Activated naive CD4-positive, alpha-beta T cell treated with anti-CD3 and anti-CD28 coated beads for 36 hours (primary cell): ENCODE measurements at regions not wholly inside any gene's neighbourhood (a gene's known extent, or its start where the extent isn't known, plus 50 kb on each side); places are given as distances from the start of the nearest gene placed in this dataset.

Experiments used
- CTCF ChIA-PET: fragments of 350-600 bp; sonication (Branson Sonifier 250); formaldehyde crosslinking; loops from one replicate; lab custom pipeline; 2021; ENCODE audit warnings: antibody characterized with exemption; lab: Charles Lee
- DNase-seq: peaks from one replicate; pipeline ENCODE4 v3.0.0-alpha.2; 2020
- H3K27ac Mint-ChIP-seq: one replicate; pipeline ENCODE4 v1.8.0; 2021; ENCODE audit warnings: mild to moderate bottlenecking, mixed read lengths
- H3K27me3 Mint-ChIP-seq: one replicate; pipeline ENCODE4 v1.8.0; 2021; ENCODE audit warnings: low read depth, mixed read lengths
- H3K36me3 Mint-ChIP-seq: one replicate; pipeline ENCODE4 v1.8.0; 2021; ENCODE audit warnings: low read depth, mixed read lengths
- H3K4me1 Mint-ChIP-seq: one replicate; pipeline ENCODE4 v1.8.0; 2021; ENCODE audit warnings: low read depth, mixed read lengths
- H3K4me3 Mint-ChIP-seq: one replicate; pipeline ENCODE4 v1.8.0; 2021; ENCODE audit warnings: mild to moderate bottlenecking, moderate library complexity, mixed read lengths
- H3K9me3 Mint-ChIP-seq: one replicate; pipeline ENCODE4 v1.8.0; 2021; ENCODE audit warnings: mixed read lengths
- intact Hi-C: fragments of 100-400 bp; cut with micrococcal nuclease; formaldehyde crosslinking; loops from one replicate; pipeline ENCODE4 v1.15.1; 2023

DNA sequence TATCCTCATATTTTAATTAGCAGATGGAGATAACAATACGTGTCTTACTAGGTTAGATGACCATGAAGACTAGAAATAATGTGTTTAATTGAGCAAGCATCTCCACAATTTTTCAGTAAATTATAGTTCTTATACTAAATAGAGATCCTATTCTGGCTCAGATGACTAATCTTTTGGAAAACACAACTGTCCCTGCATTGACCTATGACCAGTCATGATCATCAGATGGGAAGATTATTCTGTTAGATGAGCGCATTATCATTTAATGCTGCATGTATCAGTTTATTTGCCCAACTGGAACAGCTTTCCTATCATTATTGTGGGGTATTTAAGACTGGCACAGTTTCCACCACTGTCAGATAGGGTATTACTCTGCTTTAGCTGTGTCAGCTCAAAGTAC, 185.5 kb downstream of the MOXD1 start:
- Mint-ChIP-seq H3K4me3 (no peak overlapping the region), H3K4me1 (no peaks in the 10 kb centered on the region), H3K27me3 (peaks cover 7% of the 10 kb centered on the region), H3K36me3 (no peaks in the 10 kb centered on the region), H3K27ac (no peak overlapping the region), H3K9me3 (no peaks in the 10 kb centered on the region)
- intact Hi-C loops = no loop called here
- CTCF ChIA-PET = interaction anchor here (1.2 kb wide), 2 partner anchors 15 to 290 kb away, joined by 3 to 5 read pairs; no protein-coding TSS in a partner anchor
- no peak for DNase-seq

DNA sequence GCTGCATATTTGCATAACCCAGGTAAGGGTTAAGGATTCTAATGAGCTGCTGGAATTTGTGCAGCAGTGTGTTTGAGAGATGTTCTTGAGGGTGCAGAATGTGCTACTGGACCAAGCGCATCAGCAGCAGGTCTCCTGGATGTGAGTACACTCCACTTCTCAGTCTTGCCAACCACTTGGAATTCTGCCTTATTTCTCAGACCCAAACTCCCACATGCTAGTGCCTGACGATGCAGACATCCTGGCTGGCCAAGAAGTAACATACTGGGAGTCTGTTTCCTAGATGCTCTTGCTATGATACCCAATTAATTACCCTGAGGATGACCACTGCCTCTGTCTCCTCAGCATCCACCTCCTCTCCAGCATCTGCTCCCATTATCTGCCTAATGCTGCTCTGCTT, 186.6 kb downstream of the MOXD1 start:
- intact Hi-C loops = no loop called here
- Mint-ChIP-seq H3K27ac (no peak overlapping the region), H3K9me3 (no peaks in the 10 kb centered on the region), H3K4me1 (no peaks in the 10 kb centered on the region), H3K36me3 (no peaks in the 10 kb centered on the region), H3K4me3 (no peak overlapping the region), H3K27me3 (peaks cover 7% of the 10 kb centered on the region)
- no peak for DNase-seq
- CTCF ChIA-PET = no interaction called here

DNA sequence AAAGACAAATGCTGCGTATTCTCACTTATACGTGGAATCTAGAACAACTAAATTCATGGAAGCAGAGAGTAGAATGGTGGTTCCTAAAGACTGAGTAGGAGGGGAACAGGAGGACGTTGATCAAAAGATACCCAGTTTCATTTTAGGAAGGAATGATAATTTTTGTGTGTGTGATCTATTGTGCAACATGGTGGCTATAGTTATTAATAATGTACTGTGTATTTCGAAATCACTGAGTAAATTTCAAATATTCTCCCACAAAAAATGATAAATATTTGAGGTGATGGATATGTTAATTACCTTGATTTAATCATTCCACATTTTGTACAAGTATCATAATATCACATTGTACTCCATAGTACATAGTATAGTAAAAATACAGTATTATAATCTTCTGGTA, 187.5 kb downstream of the MOXD1 start:
- no peaks in the 10 kb centered on the region for H3K36me3 Mint-ChIP-seq
- intact Hi-C loops = no loop called here
- H3K4me1 Mint-ChIP-seq = no peaks in the 10 kb centered on the region
- DNase-seq = no peak
- H3K27me3 Mint-ChIP-seq = peaks cover 7% of the 10 kb centered on the region
- no peak overlapping the region for H3K4me3 Mint-ChIP-seq
- CTCF ChIA-PET = no interaction called here
- H3K9me3 Mint-ChIP-seq = no peaks in the 10 kb centered on the region
- H3K27ac Mint-ChIP-seq = no peak overlapping the region

GRCh38 chr6:132213191-132213590, 188.1 kb downstream of the MOXD1 start:
- CTCF ChIA-PET = no interaction called here
- Mint-ChIP-seq H3K36me3 (no peaks in the 10 kb centered on the region), H3K27me3 (peaks cover 9% of the 10 kb centered on the region)

GRCh38 chr6:132210886-132211563, 190.2 kb downstream of the MOXD1 start:
- CTCF ChIA-PET = interaction anchor here (1.5 kb wide), 1 partner anchor 288 kb away, joined by 3 read pairs; no protein-coding TSS in a partner anchor
- Mint-ChIP-seq H3K27ac (no peak overlapping the region), H3K4me1 (no peaks in the 10 kb centered on the region), H3K27me3 (peaks cover 16% of the 10 kb centered on the region), H3K9me3 (no peaks in the 10 kb centered on the region), H3K4me3 (no peak overlapping the region), H3K36me3 (no peaks in the 10 kb centered on the region)
- intact Hi-C loops = no loop called here
- DNase-seq = no peak

More at GRCh38 chr6:132213191-132213590, 188.1 kb downstream of the MOXD1 start:
- Mint-ChIP-seq H3K27ac (no peak overlapping the region), H3K9me3 (no peaks in the 10 kb centered on the region), H3K4me3 (no peak overlapping the region), H3K4me1 (no peaks in the 10 kb centered on the region)
- DNase-seq = no peak
- intact Hi-C loops = no loop called here

DNA sequence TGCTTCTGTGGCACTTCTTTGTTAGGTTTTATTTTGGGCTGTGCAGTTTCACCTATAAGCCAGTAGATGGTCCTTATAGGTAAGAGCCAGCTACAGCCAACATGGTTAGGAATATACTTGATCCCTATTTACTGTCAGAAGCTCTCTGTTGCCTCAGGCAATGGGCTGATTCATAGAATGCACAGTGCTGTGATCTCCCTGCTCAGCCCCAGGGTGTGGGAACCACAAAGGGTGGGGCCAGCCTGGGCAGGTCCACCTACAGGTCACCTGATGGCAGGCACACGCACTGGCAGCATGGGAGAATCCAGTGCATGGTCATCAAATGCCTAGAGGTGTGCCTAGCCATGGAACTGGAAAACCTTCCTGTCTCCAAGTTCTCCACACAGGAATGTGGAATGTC, 191.9 kb downstream of the MOXD1 start:
- Mint-ChIP-seq H3K4me1 (no peaks in the 10 kb centered on the region), H3K36me3 (no peaks in the 10 kb centered on the region), H3K27ac (no peak overlapping the region), H3K4me3 (no peak overlapping the region), H3K9me3 (no peaks in the 10 kb centered on the region), H3K27me3 (peaks cover 9% of the 10 kb centered on the region)
- intact Hi-C loops = no loop called here
- DNase-seq = no peak
- CTCF ChIA-PET = no interaction called here

- Mint-ChIP-seq H3K27ac (no peak overlapping the region), H3K9me3 (no peaks in the 10 kb centered on the region), H3K36me3 (no peaks in the 10 kb centered on the region), H3K4me1 (no peaks in the 10 kb centered on the region), H3K27me3 (peaks cover 9% of the 10 kb centered on the region), H3K4me3 (no peak overlapping the region)
- intact Hi-C loops = no loop called here
- CTCF ChIA-PET = no interaction called here
- no peak for DNase-seq
Observed at GRCh38 chr6:132207991-132208390, 193.3 kb downstream of the MOXD1 start.

GRCh38 chr6:132205946-132206345, 195.3 kb downstream of the MOXD1 start:
- intact Hi-C loops = no loop called here
- H3K4me1 Mint-ChIP-seq = no peaks in the 10 kb centered on the region
- DNase-seq = no peak
- no peaks in the 10 kb centered on the region for H3K36me3 Mint-ChIP-seq
- CTCF ChIA-PET = no interaction called here
- no peak overlapping the region for H3K4me3 Mint-ChIP-seq
- no peaks in the 10 kb centered on the region for H3K9me3 Mint-ChIP-seq
- H3K27ac Mint-ChIP-seq = no peak overlapping the region
- H3K27me3 Mint-ChIP-seq = peaks cover 9% of the 10 kb centered on the region

- intact Hi-C loops = no loop called here
- H3K27ac Mint-ChIP-seq = no peak overlapping the region
- peaks cover 9% of the 10 kb centered on the region for H3K27me3 Mint-ChIP-seq
- no peaks in the 10 kb centered on the region for H3K36me3 Mint-ChIP-seq
- no peaks in the 10 kb centered on the region for H3K9me3 Mint-ChIP-seq
- H3K4me3 Mint-ChIP-seq = no peak overlapping the region
- DNase-seq = no peak
- CTCF ChIA-PET = no interaction called here
- H3K4me1 Mint-ChIP-seq = no peaks in the 10 kb centered on the region
Observed at GRCh38 chr6:132204591-132204990, 196.7 kb downstream of the MOXD1 start.

GRCh38 chr6:132202574-132202973, 198.7 kb downstream of the MOXD1 start:
- Mint-ChIP-seq H3K27me3 (peaks cover 6% of the 10 kb centered on the region), H3K9me3 (no peaks in the 10 kb centered on the region), H3K36me3 (no peaks in the 10 kb centered on the region), H3K4me1 (no peaks in the 10 kb centered on the region), H3K27ac (no peak overlapping the region), H3K4me3 (no peak overlapping the region)
- CTCF ChIA-PET = no interaction called here
- intact Hi-C loops = no loop called here
- no peak for DNase-seq

GRCh38 chr6:132199343-132199742, 201.9 kb downstream of the MOXD1 start:
- no peaks in the 10 kb centered on the region for H3K9me3 Mint-ChIP-seq
- no peak overlapping the region for H3K27ac Mint-ChIP-seq
- no peak overlapping the region for H3K4me3 Mint-ChIP-seq

DNA sequence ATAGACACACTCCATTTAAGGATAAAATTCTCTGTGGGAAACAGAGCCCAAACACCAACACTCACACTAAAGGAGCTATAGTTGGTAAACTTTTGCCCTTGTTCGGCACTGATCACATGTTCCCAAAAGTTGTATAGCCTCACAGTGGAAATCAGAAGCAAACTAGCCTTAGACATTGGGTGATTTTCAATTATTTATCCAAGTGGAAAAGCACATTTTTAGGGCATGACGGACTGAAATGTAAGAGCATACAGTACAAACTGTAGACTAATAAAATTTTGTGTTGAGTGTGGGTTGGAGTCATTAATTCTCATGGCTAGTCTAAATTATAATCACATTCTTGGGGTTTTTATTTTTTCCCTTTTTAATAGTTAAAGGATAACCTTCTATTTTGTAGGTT, 202.4 kb downstream of the MOXD1 start:
- no peak overlapping the region for H3K27ac Mint-ChIP-seq
- no peaks in the 10 kb centered on the region for H3K36me3 Mint-ChIP-seq
- DNase-seq = no peak
- no peaks in the 10 kb centered on the region for H3K9me3 Mint-ChIP-seq
- CTCF ChIA-PET = no interaction called here
- H3K27me3 Mint-ChIP-seq = no peaks in the 10 kb centered on the region
- no peak overlapping the region for H3K4me3 Mint-ChIP-seq
- H3K4me1 Mint-ChIP-seq = no peaks in the 10 kb centered on the region
- intact Hi-C loops = no loop called here

More at GRCh38 chr6:132199343-132199742, 201.9 kb downstream of the MOXD1 start:
- CTCF ChIA-PET = interaction anchor here (0.5 kb wide), 1 partner anchor 936 kb away, joined by 3 read pairs; no protein-coding TSS in a partner anchor
- no peaks in the 10 kb centered on the region for H3K4me1 Mint-ChIP-seq
- DNase-seq = no peak
- no peaks in the 10 kb centered on the region for H3K27me3 Mint-ChIP-seq
- intact Hi-C loops = no loop called here
- H3K36me3 Mint-ChIP-seq = no peaks in the 10 kb centered on the region

GRCh38 chr6:132198040-132198439, 203.2 kb downstream of the MOXD1 start:
- H3K36me3 Mint-ChIP-seq = no peaks in the 10 kb centered on the region
- H3K9me3 Mint-ChIP-seq = no peaks in the 10 kb centered on the region
- intact Hi-C loops = no loop called here
- no peak for DNase-seq
- CTCF ChIA-PET = no interaction called here
- H3K27me3 Mint-ChIP-seq = no peaks in the 10 kb centered on the region
- H3K4me1 Mint-ChIP-seq = no peaks in the 10 kb centered on the region
- H3K4me3 Mint-ChIP-seq = no peak overlapping the region
- no peak overlapping the region for H3K27ac Mint-ChIP-seq
